ENCODE measurements at regions not wholly inside any gene's neighbourhood (a gene's known extent, or its start where the extent isn't known, plus 50 kb on each side); places are given as distances from the start of the nearest gene placed in this dataset.

GRCh38 chr5:118733394-118733793, 255.0 kb downstream of the DTWD2 start:
- peaks cover 5% of the 10 kb centered on the region for H3K4me1 Mint-ChIP-seq
- Histone ChIP-seq H3K4me1 (peaks cover 6% of the 10 kb centered on the region), H3K9me3 (ENCODE audit: low read depth) (no peaks in the 10 kb centered on the region), H3K4me3 (no peak overlapping the region), H3F3A (ENCODE audit: low read depth) (no peaks in the 10 kb centered on the region), H3K27ac (no peak overlapping the region), H3K4me2 (no peak overlapping the region), H2AFZ (replicated peaks) (no peak overlapping the region), H3K36me3 (no peaks in the 10 kb centered on the region), H3K27me3 (no peaks in the 10 kb centered on the region), H4K20me1 (ENCODE audit: low read depth) (no peaks in the 10 kb centered on the region), H3K79me2 (ENCODE audit: low read depth) (no peaks in the 10 kb centered on the region), H3K9ac (no peak overlapping the region)
- no peak overlapping the region for H3K27ac Mint-ChIP-seq
- TF ChIP-seq EZH2 (IDR thresholded peaks at IDR 0.05): no peak
- TF ChIP-seq EZH2phosphoT487 (IDR thresholded peaks at IDR 0.05): no peak
- TF ChIP-seq, protein P1, sequence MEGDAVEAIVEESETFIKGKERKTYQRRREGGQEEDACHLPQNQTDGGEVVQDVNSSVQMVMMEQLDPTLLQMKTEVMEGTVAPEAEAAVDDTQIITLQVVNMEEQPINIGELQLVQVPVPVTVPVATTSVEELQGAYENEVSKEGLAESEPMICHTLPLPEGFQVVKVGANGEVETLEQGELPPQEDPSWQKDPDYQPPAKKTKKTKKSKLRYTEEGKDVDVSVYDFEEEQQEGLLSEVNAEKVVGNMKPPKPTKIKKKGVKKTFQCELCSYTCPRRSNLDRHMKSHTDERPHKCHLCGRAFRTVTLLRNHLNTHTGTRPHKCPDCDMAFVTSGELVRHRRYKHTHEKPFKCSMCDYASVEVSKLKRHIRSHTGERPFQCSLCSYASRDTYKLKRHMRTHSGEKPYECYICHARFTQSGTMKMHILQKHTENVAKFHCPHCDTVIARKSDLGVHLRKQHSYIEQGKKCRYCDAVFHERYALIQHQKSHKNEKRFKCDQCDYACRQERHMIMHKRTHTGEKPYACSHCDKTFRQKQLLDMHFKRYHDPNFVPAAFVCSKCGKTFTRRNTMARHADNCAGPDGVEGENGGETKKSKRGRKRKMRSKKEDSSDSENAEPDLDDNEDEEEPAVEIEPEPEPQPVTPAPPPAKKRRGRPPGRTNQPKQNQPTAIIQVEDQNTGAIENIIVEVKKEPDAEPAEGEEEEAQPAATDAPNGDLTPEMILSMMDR (IDR thresholded peaks at IDR 0.05): no peak
- DNase-seq (ENCODE audit: low spot score): no peak
- no peaks in the 10 kb centered on the region for H3K36me3 Mint-ChIP-seq
- peaks cover 18% of the 10 kb centered on the region for H3K9me3 Mint-ChIP-seq
- no peak overlapping the region for H3K4me3 Mint-ChIP-seq
- H3K27me3 Mint-ChIP-seq (ENCODE audit: insufficient read depth, low read depth): no peaks in the 10 kb centered on the region

DNA sequence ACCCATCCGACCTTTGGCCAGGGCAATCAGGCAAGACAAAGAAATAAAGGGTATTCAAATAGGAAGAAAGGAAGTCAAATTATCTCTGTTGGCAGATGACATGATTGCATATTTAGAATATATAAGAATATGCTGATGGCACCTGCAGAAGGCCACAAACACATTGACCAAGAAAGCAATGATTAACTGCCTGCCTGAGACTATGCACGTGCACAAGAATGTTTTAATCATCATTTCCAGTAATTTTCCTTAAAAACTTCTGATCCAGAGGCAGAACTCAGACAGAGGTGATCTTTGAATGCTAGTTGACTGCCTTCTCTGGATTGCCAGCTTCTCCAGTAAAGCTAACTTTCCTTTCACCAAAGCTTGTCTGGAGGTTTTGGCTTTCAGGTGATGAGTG, 260.2 kb downstream of the DTWD2 start:
- Histone ChIP-seq H3K4me3 (no peak overlapping the region), H3K4me1 (peaks cover 15% of the 10 kb centered on the region), H3K79me2 (ENCODE audit: low read depth) (no peaks in the 10 kb centered on the region), H3K9ac (no peak overlapping the region), H3F3A (ENCODE audit: low read depth) (no peaks in the 10 kb centered on the region), H2AFZ (replicated peaks) (no peak overlapping the region), H3K4me2 (no peak overlapping the region), H3K36me3 (no peaks in the 10 kb centered on the region), H4K20me1 (ENCODE audit: low read depth) (no peaks in the 10 kb centered on the region), H3K27ac (no peak overlapping the region), H3K27me3 (no peaks in the 10 kb centered on the region), H3K9me3 (ENCODE audit: low read depth) (no peaks in the 10 kb centered on the region)
- peaks cover 7% of the 10 kb centered on the region for H3K4me1 Mint-ChIP-seq
- no peak overlapping the region for H3K4me3 Mint-ChIP-seq
- H3K27ac Mint-ChIP-seq: no peak overlapping the region
- DNase-seq (ENCODE audit: low spot score): no peak
- peaks cover 7% of the 10 kb centered on the region for H3K9me3 Mint-ChIP-seq
- no peaks in the 10 kb centered on the region for H3K36me3 Mint-ChIP-seq
- no peaks in the 10 kb centered on the region for H3K27me3 Mint-ChIP-seq (ENCODE audit: insufficient read depth, low read depth)
- TF ChIP-seq EZH2 (IDR thresholded peaks at IDR 0.05) (no peak), EZH2phosphoT487 (IDR thresholded peaks at IDR 0.05) (no peak)
- TF ChIP-seq, protein P1 (IDR thresholded peaks at IDR 0.05): no peak

- H3K27me3 Mint-ChIP-seq (ENCODE audit: insufficient read depth, low read depth): no peaks in the 10 kb centered on the region
Measured at GRCh38 chr5:118726891-118727290, 261.5 kb downstream of the DTWD2 start.

More at GRCh38 chr5:118726891-118727290, 261.5 kb downstream of the DTWD2 start:
- no peak overlapping the region for H3K27ac Mint-ChIP-seq
- Histone ChIP-seq H4K20me1 (ENCODE audit: low read depth) (no peaks in the 10 kb centered on the region), H3K79me2 (ENCODE audit: low read depth) (no peaks in the 10 kb centered on the region), H3K4me3 (no peak overlapping the region), H3K4me2 (no peak overlapping the region), H3K27ac (no peak overlapping the region), H3F3A (ENCODE audit: low read depth) (no peaks in the 10 kb centered on the region), H3K9ac (no peak overlapping the region), H3K4me1 (peaks cover 15% of the 10 kb centered on the region), H3K36me3 (no peaks in the 10 kb centered on the region), H2AFZ (replicated peaks) (no peak overlapping the region), H3K27me3 (no peaks in the 10 kb centered on the region), H3K9me3 (ENCODE audit: low read depth) (no peaks in the 10 kb centered on the region)
- H3K36me3 Mint-ChIP-seq: no peaks in the 10 kb centered on the region
- peaks cover 7% of the 10 kb centered on the region for H3K4me1 Mint-ChIP-seq
- H3K4me3 Mint-ChIP-seq: no peak overlapping the region
- TF ChIP-seq EZH2phosphoT487 (IDR thresholded peaks at IDR 0.05): no peak
- no peak for TF ChIP-seq EZH2 (IDR thresholded peaks at IDR 0.05)
- TF ChIP-seq, protein P1 (IDR thresholded peaks at IDR 0.05): no peak
- peaks cover 4% of the 10 kb centered on the region for H3K9me3 Mint-ChIP-seq
- no peak for DNase-seq (ENCODE audit: low spot score)

Data from neural progenitor cell (in vitro differentiated cells).